ENCODE measurements at regions not wholly inside any gene's neighbourhood (a gene's known extent, or its start where the extent isn't known, plus 50 kb on each side); places are given as distances from the start of the nearest gene placed in this dataset.

- Histone ChIP-seq H3K36me3 (ENCODE audit: insufficient read depth, low read length, poor library complexity, severe bottlenecking) (no peaks in the 10 kb centered on the region), H3K27ac (ENCODE audit: low read depth, low read length, poor library complexity, severe bottlenecking) (no peak overlapping the region), H3K9me3 (ENCODE audit: low read depth, low read length, poor library complexity, severe bottlenecking) (no peaks in the 10 kb centered on the region), H3K4me3 (ENCODE audit: low read depth, low read length, poor library complexity, severe bottlenecking) (no peak overlapping the region), H3K27me3 (replicated peaks; ENCODE audit: insufficient read depth, low read depth, low read length, poor library complexity) (peaks cover 13% of the 10 kb centered on the region), H3K4me1 (ENCODE audit: insufficient read depth, low read length, poor library complexity, severe bottlenecking) (no peaks in the 10 kb centered on the region)
- intact Hi-C loops (cut with micrococcal nuclease; ENCODE audit: unreplicated experiment) = no loop called here
- ChIA-PET POLR2A (ENCODE audit: low non-redundant PET) (no interaction called here), CTCF (no interaction called here)
- no TSS peak for BruUV-seq (replicated peaks)
- DNase-seq (ENCODE audit: low spot score) = no peak
- TF ChIP-seq EZH2 (IDR thresholded peaks at IDR 0.05; ENCODE audit: borderline replicate concordance, low read depth, low read length, poor library complexity, severe bottlenecking) (no peak), CTCF (conservative IDR thresholded peaks at IDR 0.05; ENCODE audit: low read depth, low read length) (no peak)
Measured at GRCh38 chr5:60527072-60527471, 172.9 kb downstream of the DEPDC1B start.

DNA sequence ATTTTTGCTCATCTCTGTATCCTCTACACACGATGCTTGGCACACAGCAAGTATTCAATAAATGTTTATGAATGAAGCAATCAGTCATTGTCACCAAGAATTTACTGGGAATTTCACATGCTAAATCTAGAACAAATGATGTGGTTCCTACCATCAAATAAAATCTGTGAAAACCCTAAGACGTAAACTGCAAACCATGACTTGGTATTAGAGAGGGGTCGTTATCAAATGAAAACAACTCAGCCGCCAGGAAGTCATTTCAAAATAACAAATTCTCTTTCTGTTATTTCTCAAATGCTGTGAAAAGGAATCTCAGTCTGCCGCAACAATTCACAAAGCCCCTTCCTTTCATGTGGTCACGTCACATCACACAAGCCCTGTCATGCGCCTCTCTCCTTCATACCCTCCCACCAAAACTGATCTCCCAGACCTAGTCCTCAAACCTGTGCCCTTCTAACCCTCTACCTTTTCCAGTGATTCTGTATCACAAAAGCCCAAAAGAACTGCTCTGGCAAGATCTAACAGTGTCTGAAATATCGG is 173.6 kb downstream of the DEPDC1B start:
- CTCF ChIA-PET = no interaction called here

DNA sequence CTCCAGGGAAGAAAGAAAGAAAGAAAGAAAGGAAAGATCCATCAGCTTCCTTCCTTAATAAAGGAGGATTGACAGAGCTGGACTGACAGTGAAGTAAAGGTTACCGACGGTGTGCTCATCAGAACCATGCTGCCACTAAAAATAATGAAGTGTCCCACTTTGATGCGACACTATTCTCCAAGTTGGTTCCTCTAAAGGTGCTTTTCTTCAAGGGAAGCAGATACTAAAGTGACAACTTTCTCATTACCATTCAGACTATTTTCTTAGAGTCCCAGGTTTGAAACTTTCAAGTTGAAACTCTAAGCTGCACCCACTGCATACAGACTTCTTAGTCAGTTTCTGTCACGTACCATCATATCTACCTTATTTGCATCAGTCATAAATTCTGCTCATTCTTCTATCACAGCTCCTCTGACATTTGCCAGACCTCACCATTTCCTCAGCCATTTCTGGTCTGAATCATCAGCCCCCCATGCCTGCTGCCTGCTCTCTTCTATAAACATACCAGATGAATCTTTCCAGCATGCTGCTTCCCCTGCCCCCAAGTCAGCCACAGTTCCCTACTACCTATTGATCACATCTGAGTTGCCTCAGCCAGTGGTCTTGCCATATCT is 177.6 kb downstream of the DEPDC1B start:
- no TSS peak for BruUV-seq (replicated peaks)
- H3K4me3 ChIP-seq (ENCODE audit: low read depth, low read length, poor library complexity, severe bottlenecking) = no peak overlapping the region
- ChIA-PET CTCF (no interaction called here), POLR2A (ENCODE audit: low non-redundant PET) (no interaction called here)
- no peaks in the 10 kb centered on the region for H3K36me3 ChIP-seq (ENCODE audit: insufficient read depth, low read length, poor library complexity, severe bottlenecking)
- no peaks in the 10 kb centered on the region for H3K4me1 ChIP-seq (ENCODE audit: insufficient read depth, low read length, poor library complexity, severe bottlenecking)
- H3K9me3 ChIP-seq (ENCODE audit: low read depth, low read length, poor library complexity, severe bottlenecking) = no peaks in the 10 kb centered on the region
- no peak for DNase-seq (ENCODE audit: low spot score)
- no peak for TF ChIP-seq EZH2 (IDR thresholded peaks at IDR 0.05; ENCODE audit: borderline replicate concordance, low read depth, low read length, poor library complexity, severe bottlenecking)
- no peak for TF ChIP-seq CTCF (conservative IDR thresholded peaks at IDR 0.05; ENCODE audit: low read depth, low read length)
- no peak overlapping the region for H3K27ac ChIP-seq (ENCODE audit: low read depth, low read length, poor library complexity, severe bottlenecking)
- peaks cover 36% of the 10 kb centered on the region for H3K27me3 ChIP-seq (replicated peaks; ENCODE audit: insufficient read depth, low read depth, low read length, poor library complexity)
- intact Hi-C loops (cut with micrococcal nuclease; ENCODE audit: unreplicated experiment) = no loop called here

More for the DNA sequence above, 173.6 kb downstream of the DEPDC1B start:
- peaks cover 19% of the 10 kb centered on the region for H3K27me3 ChIP-seq (replicated peaks; ENCODE audit: insufficient read depth, low read depth, low read length, poor library complexity)
- no peaks in the 10 kb centered on the region for H3K9me3 ChIP-seq (ENCODE audit: low read depth, low read length, poor library complexity, severe bottlenecking)
- no TSS peak for BruUV-seq (replicated peaks)
- no peak for TF ChIP-seq CTCF (conservative IDR thresholded peaks at IDR 0.05; ENCODE audit: low read depth, low read length)
- no peak for TF ChIP-seq EZH2 (IDR thresholded peaks at IDR 0.05; ENCODE audit: borderline replicate concordance, low read depth, low read length, poor library complexity, severe bottlenecking)
- POLR2A ChIA-PET (ENCODE audit: low non-redundant PET) = no interaction called here
- DNase-seq (ENCODE audit: low spot score) = no peak
- H3K36me3 ChIP-seq (ENCODE audit: insufficient read depth, low read length, poor library complexity, severe bottlenecking) = no peaks in the 10 kb centered on the region
- no peak overlapping the region for H3K4me3 ChIP-seq (ENCODE audit: low read depth, low read length, poor library complexity, severe bottlenecking)
- H3K27ac ChIP-seq (ENCODE audit: low read depth, low read length, poor library complexity, severe bottlenecking) = no peak overlapping the region
- H3K4me1 ChIP-seq (ENCODE audit: insufficient read depth, low read length, poor library complexity, severe bottlenecking) = no peaks in the 10 kb centered on the region
- intact Hi-C loops (cut with micrococcal nuclease; ENCODE audit: unreplicated experiment) = no loop called here

Data from A673 (cell line).